Vagina (tissue), 2 donors: ENCODE measurements at regions not wholly inside any gene's neighbourhood (a gene's known extent, or its start where the extent isn't known, plus 50 kb on each side); places are given as distances from the start of the nearest gene placed in this dataset.

Source experiments
- DNase-seq, 2 donors: peaks; one replicate each; pipeline ENCODE4 v3.0.0-alpha.2; 2017; ENCODE audit errors: extremely low spot score in 2 of 2
- H3K27ac ChIP-seq: fragments of 200-600 bp; sonication (generic); one replicate; pipeline ENCODE4 v1.5.1; 2019
- H3K27me3 ChIP-seq: fragments of 200-600 bp; sonication (generic); one replicate; pipeline ENCODE4 v1.5.1; 2019
- H3K36me3 ChIP-seq, 2 donors: fragments of 200-600 bp; sonication (generic); one replicate each; pipeline ENCODE4 v1.5.1; 2017 to 2019
- H3K4me1 ChIP-seq: fragments of 200-600 bp; sonication (generic); one replicate; pipeline ENCODE4 v1.5.1; 2019
- H3K4me3 ChIP-seq, 2 donors: fragments of 200-600 bp; sonication (generic); 1 replicate in 1 of 2; 2 replicates in 1 of 2; pipeline ENCODE4 v1.5.1; 2016 to 2019
- H3K9me3 ChIP-seq: fragments of 200-600 bp; sonication (generic); one replicate; pipeline ENCODE4 v1.5.1; 2019
- POLR2A ChIP-seq, 2 donors: fragments of 450-650 bp; IDR thresholded peaks; one replicate each; pipeline ENCODE4 v1.6.1; 2017; ENCODE audit warnings: antibody characterized with exemption in 2 of 2, mild to moderate bottlenecking in 2 of 2, moderate library complexity in 2 of 2
- POLR2AphosphoS5 ChIP-seq, 2 donors: sonication (generic); formaldehyde crosslinking; IDR thresholded peaks; one replicate each; pipeline ENCODE4 v1.9.0; 2017; ENCODE audit warnings: antibody characterized with exemption in 2 of 2, mild to moderate bottlenecking in 2 of 2, low read depth in 1 of 2; ENCODE audit not compliant: insufficient read depth in 1 of 2
- intact Hi-C: fragments of 100-400 bp; cut with DNase I; formaldehyde crosslinking; loops from one replicate; pipeline ENCODE4 v1.15.1; 2023
- TF ChIP-seq, protein P1 (sequence below), 3 experiments: fragments of 450-650 bp in 2 of 3; fragments of 200-600 bp in 1 of 3; sonication (generic) in 1 of 3; IDR thresholded peaks; one replicate each; pipeline ENCODE4 v1.5.1; 2017 to 2019; ENCODE audit warnings: antibody characterized with exemption in 3 of 3, mild to moderate bottlenecking in 2 of 3, moderate library complexity in 2 of 3

DNA sequence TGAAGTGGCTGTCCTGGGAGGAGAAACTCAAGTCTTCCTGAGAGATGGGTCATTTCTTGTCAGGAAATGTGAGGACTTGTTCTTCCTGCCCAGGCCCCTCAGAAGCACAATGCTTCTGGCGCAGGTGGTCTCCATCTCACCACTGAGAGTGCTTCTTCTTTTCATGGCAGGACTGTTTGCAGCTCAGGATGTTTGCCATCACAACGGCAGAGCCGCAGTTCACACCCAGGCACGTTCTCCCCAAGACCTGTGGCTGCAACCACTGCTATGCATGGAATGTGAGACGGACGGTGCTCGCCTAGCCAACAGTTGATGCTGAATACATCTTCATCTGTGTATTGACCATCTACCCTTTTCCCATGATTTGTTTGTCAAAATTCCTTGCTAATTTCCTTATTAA, 216.3 kb downstream of the GADD45G start:
- TF ChIP-seq, protein P1, sequence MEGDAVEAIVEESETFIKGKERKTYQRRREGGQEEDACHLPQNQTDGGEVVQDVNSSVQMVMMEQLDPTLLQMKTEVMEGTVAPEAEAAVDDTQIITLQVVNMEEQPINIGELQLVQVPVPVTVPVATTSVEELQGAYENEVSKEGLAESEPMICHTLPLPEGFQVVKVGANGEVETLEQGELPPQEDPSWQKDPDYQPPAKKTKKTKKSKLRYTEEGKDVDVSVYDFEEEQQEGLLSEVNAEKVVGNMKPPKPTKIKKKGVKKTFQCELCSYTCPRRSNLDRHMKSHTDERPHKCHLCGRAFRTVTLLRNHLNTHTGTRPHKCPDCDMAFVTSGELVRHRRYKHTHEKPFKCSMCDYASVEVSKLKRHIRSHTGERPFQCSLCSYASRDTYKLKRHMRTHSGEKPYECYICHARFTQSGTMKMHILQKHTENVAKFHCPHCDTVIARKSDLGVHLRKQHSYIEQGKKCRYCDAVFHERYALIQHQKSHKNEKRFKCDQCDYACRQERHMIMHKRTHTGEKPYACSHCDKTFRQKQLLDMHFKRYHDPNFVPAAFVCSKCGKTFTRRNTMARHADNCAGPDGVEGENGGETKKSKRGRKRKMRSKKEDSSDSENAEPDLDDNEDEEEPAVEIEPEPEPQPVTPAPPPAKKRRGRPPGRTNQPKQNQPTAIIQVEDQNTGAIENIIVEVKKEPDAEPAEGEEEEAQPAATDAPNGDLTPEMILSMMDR (IDR thresholded peaks at IDR 0.05), result no peak
- TF ChIP-seq POLR2AphosphoS5 (IDR thresholded peaks at IDR 0.05; ENCODE audit: insufficient read depth in 1 of 2, low read depth in 1 of 2) (no peak), POLR2A (IDR thresholded peaks at IDR 0.05) (no peak)
- H3K36me3 ChIP-seq, result no peaks in the 10 kb centered on the region
- intact Hi-C loops, result no loop called here
- DNase-seq, result peak in 1 of 2 donors; percentile 77
- H3K27ac ChIP-seq, result no peak overlapping the region
- no peaks in the 10 kb centered on the region for H3K4me1 ChIP-seq
- H3K9me3 ChIP-seq, result no peaks in the 10 kb centered on the region
- no peak overlapping the region for H3K4me3 ChIP-seq
- no peaks in the 10 kb centered on the region for H3K27me3 ChIP-seq

DNA sequence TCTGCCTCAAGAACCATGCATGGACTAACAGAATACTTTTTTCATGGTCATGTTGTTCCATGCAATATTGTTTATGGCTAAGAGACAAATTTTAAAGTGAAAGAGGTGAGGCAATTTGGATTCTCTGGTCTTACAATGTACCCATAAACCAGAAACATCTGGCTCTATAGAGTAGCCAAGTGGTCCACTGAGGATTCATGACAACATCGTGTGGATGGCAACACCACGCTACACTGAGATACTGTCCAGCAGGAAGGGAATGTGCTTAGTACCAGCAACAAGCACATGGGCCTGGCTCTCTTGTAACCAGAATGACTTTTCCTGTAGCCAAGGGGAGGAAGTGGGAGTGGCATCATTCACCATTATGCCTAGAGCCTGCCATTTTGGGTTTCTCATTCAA, 218.2 kb downstream of the GADD45G start:
- no peak for DNase-seq
- no peaks in the 10 kb centered on the region for H3K4me1 ChIP-seq
- TF ChIP-seq, protein P1 (IDR thresholded peaks at IDR 0.05), result no peak
- TF ChIP-seq POLR2A (IDR thresholded peaks at IDR 0.05) (no peak), POLR2AphosphoS5 (IDR thresholded peaks at IDR 0.05; ENCODE audit: insufficient read depth in 1 of 2, low read depth in 1 of 2) (no peak)
- intact Hi-C loops, result no loop called here
- H3K4me3 ChIP-seq, result no peak overlapping the region
- H3K36me3 ChIP-seq, result no peaks in the 10 kb centered on the region
- no peak overlapping the region for H3K27ac ChIP-seq
- no peaks in the 10 kb centered on the region for H3K27me3 ChIP-seq
- H3K9me3 ChIP-seq, result no peaks in the 10 kb centered on the region

DNA sequence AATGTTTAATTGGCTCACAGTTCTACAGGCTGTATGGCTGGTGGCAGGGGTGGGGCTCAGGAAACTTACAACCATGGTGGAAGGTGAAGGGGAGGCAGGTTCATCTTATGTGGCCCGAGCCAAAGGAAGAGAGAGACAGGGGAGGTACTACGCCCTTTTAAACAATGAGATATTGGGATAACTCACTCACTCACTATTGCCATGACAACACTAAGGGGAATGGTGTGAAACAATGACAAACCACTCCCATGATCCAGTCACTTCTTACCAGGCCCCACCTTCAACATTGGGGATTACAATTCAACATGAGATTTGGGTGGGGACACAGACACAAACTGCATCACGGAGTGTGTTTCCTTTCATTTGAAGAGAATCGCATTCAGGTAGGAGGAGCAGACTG, 220.9 kb downstream of the GADD45G start:
- intact Hi-C loops, result no loop called here
- Histone ChIP-seq H3K27me3 (no peaks in the 10 kb centered on the region), H3K4me1 (no peaks in the 10 kb centered on the region)

DNA sequence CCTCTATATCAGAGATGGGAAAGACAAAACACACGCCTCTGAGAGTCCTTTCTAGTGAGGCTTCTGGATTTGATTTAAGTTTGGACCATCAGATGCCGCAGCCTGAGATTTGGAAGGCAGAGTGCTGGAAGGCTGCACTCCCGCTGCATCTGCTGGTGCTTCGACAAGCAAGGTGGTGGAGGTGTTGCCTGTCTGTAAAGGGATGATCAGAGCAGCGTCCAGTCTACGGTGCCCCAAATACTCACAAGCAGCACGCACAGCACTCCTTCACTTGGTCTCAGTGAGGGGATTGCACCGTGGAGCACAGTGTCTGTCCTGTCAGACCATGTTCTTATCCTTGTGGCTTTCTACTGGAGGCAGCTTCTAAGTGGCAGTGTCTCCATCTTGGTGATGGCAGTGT, 221.4 kb downstream of the GADD45G start:
- H3K27ac ChIP-seq, result no peak overlapping the region
- no peak for DNase-seq
- H3K27me3 ChIP-seq, result no peaks in the 10 kb centered on the region
- no peaks in the 10 kb centered on the region for H3K9me3 ChIP-seq
- H3K4me3 ChIP-seq, result no peak overlapping the region
- no peaks in the 10 kb centered on the region for H3K4me1 ChIP-seq
- H3K36me3 ChIP-seq, result no peaks in the 10 kb centered on the region
- intact Hi-C loops, result no loop called here
- TF ChIP-seq, protein P1 (IDR thresholded peaks at IDR 0.05), result no peak
- no peak for TF ChIP-seq POLR2AphosphoS5 (IDR thresholded peaks at IDR 0.05; ENCODE audit: insufficient read depth in 1 of 2, low read depth in 1 of 2)
- TF ChIP-seq POLR2A (IDR thresholded peaks at IDR 0.05), result no peak

More for the DNA sequence above, 220.9 kb downstream of the GADD45G start:
- TF ChIP-seq POLR2A (IDR thresholded peaks at IDR 0.05) (no peak), POLR2AphosphoS5 (IDR thresholded peaks at IDR 0.05; ENCODE audit: insufficient read depth in 1 of 2, low read depth in 1 of 2) (no peak)
- TF ChIP-seq, protein P1 (IDR thresholded peaks at IDR 0.05), result no peak
- Histone ChIP-seq H3K4me3 (no peak overlapping the region), H3K27ac (no peak overlapping the region), H3K36me3 (no peaks in the 10 kb centered on the region), H3K9me3 (no peaks in the 10 kb centered on the region)
- DNase-seq, result no peak

DNA sequence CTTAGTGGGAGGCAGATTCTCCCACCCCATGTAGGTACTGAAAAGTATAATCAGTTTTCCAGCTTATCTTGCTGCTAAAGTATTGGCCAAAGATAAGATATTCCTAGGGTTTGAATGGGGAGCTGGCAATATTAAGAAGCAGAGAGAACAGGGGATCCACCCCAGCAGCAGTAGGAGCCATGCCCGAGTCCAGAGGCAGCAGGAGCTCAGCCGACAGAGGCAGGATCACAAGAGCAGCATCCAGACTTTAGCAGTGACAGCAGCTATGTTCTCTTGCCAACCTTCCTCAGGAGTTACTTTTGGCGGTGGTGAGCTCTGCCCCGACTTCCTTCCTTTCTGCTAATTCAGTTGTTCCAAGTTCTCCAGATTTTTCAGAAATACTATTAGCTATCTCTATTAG, 224.5 kb downstream of the GADD45G start:
- H3K27me3 ChIP-seq, result no peaks in the 10 kb centered on the region
- no peaks in the 10 kb centered on the region for H3K9me3 ChIP-seq
- H3K4me3 ChIP-seq, result no peak overlapping the region
- H3K27ac ChIP-seq, result no peak overlapping the region
- H3K36me3 ChIP-seq, result no peaks in the 10 kb centered on the region
- no peaks in the 10 kb centered on the region for H3K4me1 ChIP-seq
- no peak for DNase-seq
- intact Hi-C loops, result no loop called here
- no peak for TF ChIP-seq POLR2AphosphoS5 (IDR thresholded peaks at IDR 0.05; ENCODE audit: insufficient read depth in 1 of 2, low read depth in 1 of 2)

DNA sequence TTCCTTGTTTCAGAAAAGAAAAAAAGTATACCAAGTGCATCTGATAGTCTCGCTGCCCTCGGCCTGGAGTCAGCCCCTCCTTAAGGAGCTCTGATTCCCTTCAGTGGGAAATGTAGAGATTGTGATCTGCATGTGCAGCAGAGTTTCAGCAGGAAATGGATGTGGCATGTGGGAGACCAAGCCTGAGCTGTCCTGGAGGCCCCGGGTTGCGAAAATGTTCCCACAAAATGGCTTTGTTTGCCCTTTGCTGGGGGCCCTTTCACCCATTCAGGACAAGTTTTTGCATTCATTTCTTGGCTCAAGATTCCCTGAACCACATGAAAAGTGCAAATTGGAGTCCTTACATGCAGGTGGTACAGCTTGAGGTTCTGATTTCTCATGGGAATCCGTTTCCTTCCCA, 230.9 kb downstream of the GADD45G start:
- Histone ChIP-seq H3K4me1 (no peaks in the 10 kb centered on the region), H3K27me3 (no peaks in the 10 kb centered on the region), H3K27ac (no peak overlapping the region), H3K9me3 (no peaks in the 10 kb centered on the region), H3K4me3 (no peak overlapping the region), H3K36me3 (no peaks in the 10 kb centered on the region)
- TF ChIP-seq POLR2A (IDR thresholded peaks at IDR 0.05), result no peak
- TF ChIP-seq, protein P1 (IDR thresholded peaks at IDR 0.05), result no peak
- no peak for TF ChIP-seq POLR2AphosphoS5 (IDR thresholded peaks at IDR 0.05; ENCODE audit: insufficient read depth in 1 of 2, low read depth in 1 of 2)
- DNase-seq, result no peak
- intact Hi-C loops, result no loop called here
